HS-27A (cell line): ENCODE measurements at regions not wholly inside any gene's neighbourhood (a gene's known extent, or its start where the extent isn't known, plus 50 kb on each side); places are given as distances from the start of the nearest gene placed in this dataset.
A peak's percentile ranks its signal among the peaks of the same experiment; 100 is the strongest.
"Not testable (repeated sequence)": the region's sequence is repeated elsewhere in the genome, so short reads cannot be mapped to it uniquely, and the experiment has no call there.

ENCODE experiments used
- DNase-seq: peaks from one replicate; pipeline ENCODE4 v3.0.0-alpha.2; 2012; ENCODE audit warnings: low read depth, missing footprints

- DNase-seq = no peak
Observed at GRCh38 chr7:106749165-106749564, 88.2 kb upstream of the CCDC71L start.

GRCh38 chr7:106750773-106751172, 89.8 kb upstream of the CCDC71L start:
- DNase-seq = no peak

- DNase-seq = no peak
Observed at GRCh38 chr7:106752367-106752766, 91.4 kb upstream of the CCDC71L start.

GRCh38 chr7:106755024-106755423, 94.1 kb upstream of the CCDC71L start:
- not testable (repeated sequence) for DNase-seq

GRCh38 chr7:106755641-106756040, 94.7 kb upstream of the CCDC71L start:
- DNase-seq = no peak

GRCh38 chr7:106756071-106756470, 95.1 kb upstream of the CCDC71L start:
- DNase-seq = no peak

GRCh38 chr7:106756884-106757283, 95.9 kb upstream of the CCDC71L start:
- DNase-seq = no peak

GRCh38 chr7:106757846-106758245, 96.9 kb upstream of the CCDC71L start:
- DNase-seq = no peak

GRCh38 chr7:106762845-106763244, 101.9 kb upstream of the CCDC71L start:
- not testable (repeated sequence) for DNase-seq

- DNase-seq = no peak
Observed at GRCh38 chr7:106763717-106764116, 101.4 kb upstream of the PIK3CG start.

GRCh38 chr7:106765727-106766355, 99.2 kb upstream of the PIK3CG start:
- DNase-seq = no peak

- DNase-seq = no peak
Observed at GRCh38 chr7:106766551-106766950, 98.5 kb upstream of the PIK3CG start.

- DNase-seq = no peak
Observed at GRCh38 chr7:106767078-106767477, 98.0 kb upstream of the PIK3CG start.

- DNase-seq = no peak
Observed at GRCh38 chr7:106767498-106768323, 97.4 kb upstream of the PIK3CG start.

GRCh38 chr7:106768324-106768751, 96.7 kb upstream of the PIK3CG start:
- no peak for DNase-seq

- DNase-seq = no peak
Observed at GRCh38 chr7:106770191-106770590, 94.9 kb upstream of the PIK3CG start.

- DNase-seq = no peak
Observed at GRCh38 chr7:106772655-106773108, 92.4 kb upstream of the PIK3CG start.

- DNase-seq = no peak
Observed at GRCh38 chr7:106773228-106773627, 91.9 kb upstream of the PIK3CG start.

GRCh38 chr7:106773721-106774120, 91.4 kb upstream of the PIK3CG start:
- DNase-seq = no peak

GRCh38 chr7:106774213-106774767, 90.8 kb upstream of the PIK3CG start:
- DNase-seq = no peak

GRCh38 chr7:106774768-106775551, 90.1 kb upstream of the PIK3CG start:
- no peak for DNase-seq

- DNase-seq = peak; percentile 49
Observed at GRCh38 chr7:106775552-106775936, 89.5 kb upstream of the PIK3CG start.
